ENCODE measurements at regions not wholly inside any gene's neighbourhood (a gene's known extent, or its start where the extent isn't known, plus 50 kb on each side); places are given as distances from the start of the nearest gene placed in this dataset.

GRCh38 chr15:36430280-36430679 is 149.1 kb upstream of the CDIN1 start:
- Histone ChIP-seq H3K27ac (ENCODE audit: extremely low read depth, low read depth, low read length) (no peak overlapping the region), H3K36me3 (ENCODE audit: control insufficient read depth, insufficient read depth, low read length) (no peaks in the 10 kb centered on the region), H3K9me3 (replicated peaks; ENCODE audit: control insufficient read depth, insufficient read depth, low read depth, low read length) (no peaks in the 10 kb centered on the region), H4K20me1 (replicated peaks; ENCODE audit: control insufficient read depth, insufficient read depth, low read length) (no peaks in the 10 kb centered on the region), H3K27me3 (ENCODE audit: control insufficient read depth in 2 of 2, insufficient read depth in 2 of 2, low read length in 2 of 2) (no peaks in the 10 kb centered on the region), H3K4me1 (replicated peaks in 1 of 2; ENCODE audit: control insufficient read depth in 2 of 2, insufficient read depth in 2 of 2, low read length in 2 of 2) (peaks cover 13 to 47% of the 10 kb centered on the region in 2 experiments; a peak in 4 of 5 replicates), H3K4me3 (no peak overlapping the region), H2AFZ (ENCODE audit: low read depth, low read length) (no peak overlapping the region; the same call in 1 of the 2 replicates), H3K9ac (ENCODE audit: insufficient read depth in 1 of 2, low read depth in 2 of 2, low read length in 2 of 2) (no peak overlapping the region), H3K4me2 (ENCODE audit: insufficient read depth, low read length) (no peak overlapping the region), H3K79me2 (ENCODE audit: control insufficient read depth, insufficient read depth, low read length) (no peaks in the 10 kb centered on the region), H3K9me1 (ENCODE audit: control insufficient read depth, insufficient read depth, low read length) (no peaks in the 10 kb centered on the region)
- intact Hi-C loops (cut with micrococcal nuclease) = no loop called here
- ChIA-PET CTCF (ENCODE audit: low intra/inter-chr PET ratio) (no interaction called here), POLR2A (no interaction called here)
- ATAC-seq (no peak), DNase-seq (ENCODE audit: extremely low read depth in 1 of 4, low spot score in 3 of 4) (no peak), FAIRE-seq (no peak)
- BruUV-seq (replicated peaks) = no TSS peak
- 27% methylated on average over 1 of the region's 1 CpG for WGBS (ENCODE audit: insufficient coverage, low coverage, missing lambda C conversion rate)
- in situ Hi-C loops (cut with MboI) = loop anchor here (10.0 kb wide), 1 partner anchor 905 kb away; no protein-coding TSS in a partner anchor
- TF ChIP-seq ZNF41 (CRISPR knock-in tag; conservative IDR thresholded peaks at IDR 0.05) (no peak), CUX1 (CRISPR knock-in tag; IDR thresholded peaks at IDR 0.05) (no peak), NONO (IDR thresholded peaks at IDR 0.05; ENCODE audit: low read depth in 2 of 2, low read length in 1 of 2) (no peak), HDAC1 (IDR thresholded peaks at IDR 0.05) (no peak), KHSRP (IDR thresholded peaks at IDR 0.05) (no peak), KAT2B (IDR thresholded peaks at IDR 0.05; ENCODE audit: low read depth, low read length) (no peak), SIRT6 (IDR thresholded peaks at IDR 0.05; ENCODE audit: low read depth, low read length) (no peak), XRCC5 (IDR thresholded peaks at IDR 0.05; ENCODE audit: low read depth, low read length) (no peak), ZC3H8 (IDR thresholded peaks at IDR 0.05) (no peak), KLF6 (CRISPR knock-in tag; IDR thresholded peaks at IDR 0.05; ENCODE audit: borderline replicate concordance) (no peak), ZNF384 (IDR thresholded peaks at IDR 0.05; ENCODE audit: low read depth, low read length) (no peak), MNT (conservative IDR thresholded peaks at IDR 0.05) (no peak), SUPT5H (IDR thresholded peaks at IDR 0.05) (no peak)
- TF ChIP-seq, protein P1, sequence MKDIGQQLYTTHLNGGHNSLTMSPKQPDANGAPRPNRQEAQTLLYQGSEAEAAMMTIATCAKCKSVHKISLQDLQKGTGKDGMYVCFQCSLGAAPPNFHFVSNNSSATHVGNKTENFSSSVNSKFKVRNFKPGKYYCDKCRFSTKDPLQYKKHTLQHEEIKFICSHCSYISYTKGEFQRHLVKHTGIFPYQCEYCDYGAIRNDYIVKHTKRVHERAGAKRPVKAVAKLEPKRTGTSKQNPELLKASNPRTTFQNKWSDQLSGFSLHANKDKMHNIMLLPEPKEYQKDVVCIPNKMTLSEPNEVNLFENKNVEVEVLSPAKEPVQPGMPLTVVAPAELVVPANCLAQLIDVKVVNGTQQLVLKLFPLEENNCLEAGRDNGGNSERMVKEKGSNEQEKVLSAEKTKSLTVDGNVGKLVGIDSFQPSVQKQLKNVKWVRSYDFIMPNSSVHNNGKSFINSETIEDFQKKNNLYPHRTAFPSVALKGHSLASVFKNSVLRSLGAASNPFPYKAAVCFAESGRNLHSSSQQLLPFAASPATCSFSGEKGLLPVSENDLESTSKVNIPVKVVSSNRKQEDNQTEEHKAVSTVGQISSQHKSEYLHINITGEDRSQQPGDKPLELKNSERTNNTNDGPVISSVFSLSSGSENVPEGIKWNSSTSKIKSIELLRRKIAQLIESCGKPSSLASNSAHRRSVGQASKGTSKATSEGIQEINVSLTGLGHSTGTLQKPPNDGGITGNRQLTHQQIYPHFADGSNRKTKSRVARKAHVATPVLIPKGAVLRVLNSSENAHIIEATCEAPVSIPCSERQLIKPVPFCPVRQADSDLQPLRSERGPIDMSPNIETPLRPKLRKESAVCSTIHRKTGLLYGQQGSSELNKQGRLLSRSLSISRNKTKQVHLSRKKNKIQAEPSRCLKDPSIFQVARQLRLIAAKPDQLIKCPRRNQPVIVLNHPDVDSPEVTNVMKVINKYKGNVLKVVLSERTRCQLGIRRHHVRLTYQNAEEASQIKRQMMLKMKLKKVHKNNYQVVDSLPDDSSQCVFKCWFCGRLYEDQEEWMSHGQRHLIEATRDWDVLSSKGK (CRISPR knock-in tag; IDR thresholded peaks at IDR 0.05) = no peak
